ENCODE measurements at regions not wholly inside any gene's neighbourhood (a gene's known extent, or its start where the extent isn't known, plus 50 kb on each side); places are given as distances from the start of the nearest gene placed in this dataset.
A peak's percentile ranks its signal among the peaks of the same experiment; 100 is the strongest.
"Not testable (repeated sequence)": the region's sequence is repeated elsewhere in the genome, so short reads cannot be mapped to it uniquely, and the experiment has no call there.

DNA sequence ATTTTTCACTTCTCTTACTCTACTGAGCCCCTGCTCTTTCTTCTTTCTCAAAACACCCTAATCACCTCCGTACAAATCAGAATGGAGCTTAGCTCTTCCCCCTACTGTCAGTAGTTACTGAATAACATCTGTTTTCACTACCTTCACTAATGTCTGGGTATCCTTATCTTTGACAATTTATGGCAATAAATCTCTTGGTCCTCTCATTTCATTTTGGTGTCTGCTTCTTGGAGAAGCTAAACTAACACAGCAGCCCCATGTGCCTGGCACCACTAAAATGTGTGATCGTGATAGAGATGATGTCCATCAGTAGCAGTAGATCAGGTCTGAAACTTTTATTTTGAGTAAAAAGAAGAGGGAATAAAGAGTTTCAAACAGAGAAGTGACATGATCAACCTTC, 496.5 kb downstream of the PID1 start:
- H3K9me3 ChIP-seq (replicated peaks): no peaks in the 10 kb centered on the region
- no peak for DNase-seq
- no peaks in the 10 kb centered on the region for H3K36me3 ChIP-seq
- intact Hi-C loops (cut with micrococcal nuclease): no loop called here
- H3K27ac ChIP-seq (replicated peaks): no peak overlapping the region
- H3K4me1 ChIP-seq: no peaks in the 10 kb centered on the region
- TF ChIP-seq, protein P1, sequence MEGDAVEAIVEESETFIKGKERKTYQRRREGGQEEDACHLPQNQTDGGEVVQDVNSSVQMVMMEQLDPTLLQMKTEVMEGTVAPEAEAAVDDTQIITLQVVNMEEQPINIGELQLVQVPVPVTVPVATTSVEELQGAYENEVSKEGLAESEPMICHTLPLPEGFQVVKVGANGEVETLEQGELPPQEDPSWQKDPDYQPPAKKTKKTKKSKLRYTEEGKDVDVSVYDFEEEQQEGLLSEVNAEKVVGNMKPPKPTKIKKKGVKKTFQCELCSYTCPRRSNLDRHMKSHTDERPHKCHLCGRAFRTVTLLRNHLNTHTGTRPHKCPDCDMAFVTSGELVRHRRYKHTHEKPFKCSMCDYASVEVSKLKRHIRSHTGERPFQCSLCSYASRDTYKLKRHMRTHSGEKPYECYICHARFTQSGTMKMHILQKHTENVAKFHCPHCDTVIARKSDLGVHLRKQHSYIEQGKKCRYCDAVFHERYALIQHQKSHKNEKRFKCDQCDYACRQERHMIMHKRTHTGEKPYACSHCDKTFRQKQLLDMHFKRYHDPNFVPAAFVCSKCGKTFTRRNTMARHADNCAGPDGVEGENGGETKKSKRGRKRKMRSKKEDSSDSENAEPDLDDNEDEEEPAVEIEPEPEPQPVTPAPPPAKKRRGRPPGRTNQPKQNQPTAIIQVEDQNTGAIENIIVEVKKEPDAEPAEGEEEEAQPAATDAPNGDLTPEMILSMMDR (IDR thresholded peaks at IDR 0.05; ENCODE audit: borderline replicate concordance): no peak
- H3K4me3 ChIP-seq: no peak overlapping the region
- no peaks in the 10 kb centered on the region for H3K27me3 ChIP-seq (ENCODE audit: low read depth)

DNA sequence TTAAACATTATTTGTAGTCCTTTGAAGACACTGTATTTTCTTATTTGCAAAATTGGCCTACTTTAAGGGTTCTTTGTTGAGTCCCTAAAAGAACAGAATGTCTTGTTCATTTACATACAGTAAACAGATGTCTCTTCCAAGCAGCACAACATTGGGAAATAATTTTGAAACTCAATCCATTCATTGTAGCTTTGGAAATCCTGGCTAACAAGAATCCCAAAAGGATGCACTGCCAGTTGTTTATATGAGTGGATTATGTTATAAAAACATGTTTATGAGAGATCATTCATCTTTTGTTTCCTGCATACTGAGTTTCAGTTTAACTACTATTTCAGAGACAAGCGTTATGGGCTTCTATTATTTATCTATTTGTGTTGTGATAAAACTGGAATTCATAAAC, 499.3 kb downstream of the PID1 start:
- H3K36me3 ChIP-seq: no peaks in the 10 kb centered on the region

DNA sequence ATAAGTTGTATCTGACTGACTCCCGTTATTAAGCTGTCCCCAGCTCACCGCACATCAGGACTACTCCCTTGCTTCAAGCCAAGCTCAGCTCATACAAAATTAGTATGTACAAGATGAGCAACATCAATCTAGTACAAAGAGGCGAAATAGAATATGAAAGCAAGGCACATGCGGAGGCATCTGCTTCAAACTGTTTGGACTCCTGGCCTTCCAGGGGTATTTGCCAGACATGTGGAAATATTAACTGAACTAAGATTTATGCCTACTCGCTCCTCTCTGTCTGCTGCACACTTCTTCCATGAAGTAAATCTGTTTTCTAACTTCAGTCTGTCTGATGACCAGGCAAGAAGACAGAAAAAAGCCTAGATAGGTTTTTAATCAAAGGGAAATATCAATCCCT, 499.8 kb downstream of the PID1 start:
- Histone ChIP-seq H3K4me1 (peaks cover 7% of the 10 kb centered on the region), H3K36me3 (no peaks in the 10 kb centered on the region), H3K27ac (replicated peaks) (peak overlapping the region; percentile 73), H3K27me3 (ENCODE audit: low read depth) (no peaks in the 10 kb centered on the region), H3K4me3 (no peak overlapping the region), H3K9me3 (replicated peaks) (no peaks in the 10 kb centered on the region)
- no peak for DNase-seq
- TF ChIP-seq, protein P1 (IDR thresholded peaks at IDR 0.05; ENCODE audit: borderline replicate concordance): no peak
- intact Hi-C loops (cut with micrococcal nuclease): no loop called here

More for the DNA sequence above, 499.3 kb downstream of the PID1 start:
- TF ChIP-seq, protein P1 (IDR thresholded peaks at IDR 0.05; ENCODE audit: borderline replicate concordance): no peak
- intact Hi-C loops (cut with micrococcal nuclease): no loop called here
- H3K27ac ChIP-seq (replicated peaks): peak overlapping the region; percentile 73
- no peaks in the 10 kb centered on the region for H3K27me3 ChIP-seq (ENCODE audit: low read depth)
- H3K9me3 ChIP-seq (replicated peaks): no peaks in the 10 kb centered on the region
- DNase-seq: no peak
- peaks cover 7% of the 10 kb centered on the region for H3K4me1 ChIP-seq
- no peak overlapping the region for H3K4me3 ChIP-seq

DNA sequence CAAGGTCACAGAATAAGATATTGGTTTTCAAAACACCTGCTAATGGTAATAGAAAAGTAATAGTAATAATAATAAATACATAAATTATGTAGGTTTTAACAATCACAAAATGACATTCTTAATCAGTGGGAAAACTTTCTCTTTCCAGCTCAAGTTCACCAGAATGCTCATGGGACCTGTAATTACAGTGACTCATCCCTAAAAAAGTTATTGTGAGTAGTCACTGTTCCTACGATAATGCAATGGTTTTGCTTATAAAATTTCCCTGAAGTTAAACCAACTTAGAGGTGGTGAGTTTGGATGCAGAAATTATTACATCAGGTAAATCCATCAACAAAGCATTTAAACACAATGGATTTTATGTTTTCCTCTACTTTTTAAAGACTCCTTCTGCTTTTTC, 502.3 kb downstream of the PID1 start:
- DNase-seq: no peak
- Histone ChIP-seq H3K27ac (replicated peaks) (peak overlapping the region; percentile 42), H3K9me3 (replicated peaks) (no peaks in the 10 kb centered on the region), H3K4me1 (peaks cover 7% of the 10 kb centered on the region), H3K36me3 (no peaks in the 10 kb centered on the region), H3K4me3 (no peak overlapping the region), H3K27me3 (ENCODE audit: low read depth) (no peaks in the 10 kb centered on the region)
- TF ChIP-seq, protein P1 (IDR thresholded peaks at IDR 0.05; ENCODE audit: borderline replicate concordance): no peak
- intact Hi-C loops (cut with micrococcal nuclease): no loop called here

DNA sequence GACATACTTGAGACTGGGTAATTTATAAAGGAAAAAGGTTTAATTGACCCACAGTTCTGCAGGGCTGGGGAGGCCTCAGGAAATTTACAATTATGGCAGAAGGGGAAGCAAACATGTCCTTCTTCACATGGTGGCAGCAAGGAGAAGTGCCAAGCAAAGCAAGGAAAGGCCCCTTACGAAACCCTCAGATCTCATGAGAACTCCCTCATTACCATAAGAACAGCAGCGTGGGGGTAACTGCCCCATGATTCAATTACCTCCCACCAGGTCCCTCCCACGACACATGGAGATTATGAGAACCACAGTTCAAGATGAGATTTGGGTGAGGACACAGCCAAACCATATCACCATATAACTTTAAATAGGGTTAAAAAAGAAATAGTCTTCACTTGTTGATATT, 502.9 kb downstream of the PID1 start:
- H3K4me1 ChIP-seq; H3K36me3 ChIP-seq; intact Hi-C loops (cut with micrococcal nuclease); H3K4me3 ChIP-seq; H3K27me3 ChIP-seq (ENCODE audit: low read depth); DNase-seq; H3K9me3 ChIP-seq (replicated peaks): not testable (repeated sequence)
- H3K27ac ChIP-seq (replicated peaks): peak overlapping the region; percentile 29

DNA sequence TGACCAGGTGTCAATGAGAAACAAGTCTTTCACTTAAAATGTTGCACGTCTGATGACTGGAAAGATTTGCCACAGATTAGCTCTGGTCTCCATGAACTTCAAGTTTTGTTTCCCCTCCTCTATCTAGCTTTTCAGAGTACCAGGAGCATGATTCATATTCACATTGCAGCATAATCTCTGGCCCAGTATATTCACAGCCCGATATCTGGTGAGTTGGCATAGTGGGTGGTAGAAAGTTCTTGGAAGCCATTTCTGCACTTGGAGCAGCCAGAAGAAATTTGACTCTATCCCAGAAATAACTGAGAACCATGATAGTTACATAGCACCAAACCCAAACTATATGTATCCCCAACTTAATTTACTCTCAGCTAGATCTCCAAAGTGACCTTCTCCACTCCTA, 503.9 kb downstream of the PID1 start:
- TF ChIP-seq, protein P1 (IDR thresholded peaks at IDR 0.05; ENCODE audit: borderline replicate concordance): no peak
- Histone ChIP-seq H3K27me3 (ENCODE audit: low read depth) (no peaks in the 10 kb centered on the region), H3K27ac (replicated peaks) (no peak overlapping the region), H3K36me3 (no peaks in the 10 kb centered on the region), H3K4me3 (no peak overlapping the region), H3K4me1 (peaks cover 15% of the 10 kb centered on the region), H3K9me3 (replicated peaks) (no peaks in the 10 kb centered on the region)
- intact Hi-C loops (cut with micrococcal nuclease): no loop called here
- no peak for DNase-seq

Data from left ventricle myocardium inferior (tissue), 1 donor.